DND-41 (cell line): ENCODE measurements at regions not wholly inside any gene's neighbourhood (a gene's known extent, or its start where the extent isn't known, plus 50 kb on each side); places are given as distances from the start of the nearest gene placed in this dataset.

ENCODE experiments used
- ATAC-seq: fragments of 200-7000 bp; cut with Tn5 transposase; 3 replicates; pipeline ENCODE4 v1.9.1; 2021; ENCODE audit warnings: low read depth; ENCODE audit not compliant: insufficient read depth
- DNase-seq: peaks from one replicate; pipeline ENCODE4 v3.0.0-alpha.2; 2020
- H2AFZ ChIP-seq: 2 replicates; pipeline ENCODE4 v1.6.0; 2012; ENCODE audit warnings: low read depth, low read length
- H3K27ac ChIP-seq: 2 replicates; pipeline ENCODE4 v1.5.1; 2012; ENCODE audit warnings: low read length, inconsistent platforms
- H3K27me3 ChIP-seq: fragments of 200-600 bp; sonication (generic); 2 replicates; pipeline ENCODE4 v1.6.0; 2012; ENCODE audit warnings: low read length, mild to moderate bottlenecking, inconsistent platforms; ENCODE audit not compliant: insufficient read depth, poor library complexity
- H3K36me3 ChIP-seq: 2 replicates; pipeline ENCODE4 v1.5.1; 2012; ENCODE audit warnings: low read length, inconsistent platforms; ENCODE audit not compliant: insufficient read depth
- H3K4me1 ChIP-seq: 2 replicates; pipeline ENCODE4 v1.5.1; 2012; ENCODE audit warnings: mild to moderate bottlenecking, low read length; ENCODE audit not compliant: insufficient read depth
- H3K4me2 ChIP-seq: 2 replicates; pipeline ENCODE4 v1.6.0; 2012; ENCODE audit warnings: mild to moderate bottlenecking, moderate library complexity, low read length, inconsistent platforms; ENCODE audit not compliant: insufficient read depth
- H3K4me3 ChIP-seq, 2 experiments: fragments of 200-600 bp in 1 of 2; shearing (Covaris generic) in 1 of 2; 2 replicates each; pipeline ENCODE4 v1.5.1; 2012 to 2016; ENCODE audit warnings: inconsistent platforms in 2 of 2, low read length in 2 of 2, mild to moderate bottlenecking in 2 of 2, low read depth in 1 of 2, moderate library complexity in 1 of 2
- H3K79me2 ChIP-seq: 2 replicates; pipeline ENCODE4 v1.6.0; 2012; ENCODE audit warnings: low read length, inconsistent platforms; ENCODE audit not compliant: insufficient read depth
- H3K9ac ChIP-seq: 2 replicates; pipeline ENCODE4 v1.6.0; 2012; ENCODE audit warnings: low read depth, mild to moderate bottlenecking, inconsistent platforms, low read length, moderate library complexity
- H3K9me3 ChIP-seq: 2 replicates; pipeline ENCODE4 v1.5.1; 2012; ENCODE audit warnings: low read length, moderate library complexity, mild to moderate bottlenecking, inconsistent platforms; ENCODE audit not compliant: insufficient read depth, severe bottlenecking
- H4K20me1 ChIP-seq: 2 replicates; pipeline ENCODE4 v1.6.0; 2012; ENCODE audit warnings: low read length; ENCODE audit not compliant: insufficient read depth
- CTCF ChIP-seq: IDR thresholded peaks from 2 replicates; pipeline ENCODE4 v1.5.1; 2012; ENCODE audit warnings: borderline replicate concordance, low read length, moderate library complexity, mild to moderate bottlenecking; ENCODE audit not compliant: poor library complexity, severe bottlenecking; ENCODE audit errors: extremely low read depth
- EZH2 ChIP-seq: IDR thresholded peaks from 3 replicates; pipeline ENCODE4 v1.6.1; 2012; ENCODE audit warnings: borderline replicate concordance, low read depth, mild to moderate bottlenecking, moderate library complexity, low read length, inconsistent platforms; ENCODE audit not compliant: severe bottlenecking

- Histone ChIP-seq H3K36me3 (no peaks in the 10 kb centered on the region), H3K4me3 (no peak overlapping the region), H3K9ac (no peak overlapping the region), H3K27ac (no peak overlapping the region), H3K79me2 (no peaks in the 10 kb centered on the region), H3K27me3 (no peaks in the 10 kb centered on the region), H3K4me1 (no peaks in the 10 kb centered on the region), H2AFZ (no peak overlapping the region), H3K4me2 (no peak overlapping the region), H3K9me3 (no peaks in the 10 kb centered on the region), H4K20me1 (no peaks in the 10 kb centered on the region)
- TF ChIP-seq CTCF (no peak), EZH2 (no peak)
- DNase-seq (no peak), ATAC-seq (no peak)
These were observed 1017.5 kb downstream of the SORCS1 start for GRCh38 chr10:106147021-106147420.

- ATAC-seq = no peak
- no peak for TF ChIP-seq EZH2
- H3K9me3 ChIP-seq = no peaks in the 10 kb centered on the region
These were observed 1024.6 kb downstream of the SORCS1 start for GRCh38 chr10:106139915-106140314.

GRCh38 chr10:106136175-106136574 is 1028.3 kb downstream of the SORCS1 start:
- ATAC-seq (no peak), DNase-seq (no peak)
- Histone ChIP-seq H3K27ac (no peak overlapping the region), H4K20me1 (no peaks in the 10 kb centered on the region), H3K27me3 (no peaks in the 10 kb centered on the region), H3K9ac (no peak overlapping the region), H3K4me1 (no peaks in the 10 kb centered on the region), H2AFZ (no peak overlapping the region), H3K9me3 (no peaks in the 10 kb centered on the region), H3K4me3 (no peak overlapping the region), H3K36me3 (no peaks in the 10 kb centered on the region), H3K79me2 (no peaks in the 10 kb centered on the region), H3K4me2 (no peak overlapping the region)
- no peak for TF ChIP-seq EZH2
- no peak for TF ChIP-seq CTCF

More at GRCh38 chr10:106139915-106140314, 1024.6 kb downstream of the SORCS1 start:
- H2AFZ ChIP-seq = no peak overlapping the region
- no peaks in the 10 kb centered on the region for H3K79me2 ChIP-seq
- no peak for DNase-seq
- no peaks in the 10 kb centered on the region for H4K20me1 ChIP-seq
- no peaks in the 10 kb centered on the region for H3K27me3 ChIP-seq
- H3K27ac ChIP-seq = no peak overlapping the region
- no peak overlapping the region for H3K4me2 ChIP-seq
- H3K4me3 ChIP-seq = no peak overlapping the region
- no peaks in the 10 kb centered on the region for H3K4me1 ChIP-seq
- H3K9ac ChIP-seq = no peak overlapping the region
- no peaks in the 10 kb centered on the region for H3K36me3 ChIP-seq

GRCh38 chr10:106134326-106135000 is 1030.0 kb downstream of the SORCS1 start:
- Histone ChIP-seq H3K9me3 (no peaks in the 10 kb centered on the region), H2AFZ (no peak overlapping the region), H4K20me1 (no peaks in the 10 kb centered on the region), H3K36me3 (no peaks in the 10 kb centered on the region), H3K4me3 (no peak overlapping the region), H3K27me3 (no peaks in the 10 kb centered on the region), H3K79me2 (no peaks in the 10 kb centered on the region), H3K4me1 (no peaks in the 10 kb centered on the region), H3K27ac (no peak overlapping the region), H3K4me2 (no peak overlapping the region), H3K9ac (no peak overlapping the region)
- no peak for DNase-seq
- TF ChIP-seq CTCF = no peak
- TF ChIP-seq EZH2 = no peak
- no peak for ATAC-seq
